HG03457 (cell line): ENCODE measurements at regions not wholly inside any gene's neighbourhood (a gene's known extent, or its start where the extent isn't known, plus 50 kb on each side); places are given as distances from the start of the nearest gene placed in this dataset.

ENCODE experiments used
- ATAC-seq: cut with Tn5 transposase; IDR thresholded peaks from one replicate; pipeline ENCODE4 v1.9.1; 2021; ENCODE audit warnings: moderate number of reproducible peaks; ENCODE audit not compliant: unreplicated experiment

DNA sequence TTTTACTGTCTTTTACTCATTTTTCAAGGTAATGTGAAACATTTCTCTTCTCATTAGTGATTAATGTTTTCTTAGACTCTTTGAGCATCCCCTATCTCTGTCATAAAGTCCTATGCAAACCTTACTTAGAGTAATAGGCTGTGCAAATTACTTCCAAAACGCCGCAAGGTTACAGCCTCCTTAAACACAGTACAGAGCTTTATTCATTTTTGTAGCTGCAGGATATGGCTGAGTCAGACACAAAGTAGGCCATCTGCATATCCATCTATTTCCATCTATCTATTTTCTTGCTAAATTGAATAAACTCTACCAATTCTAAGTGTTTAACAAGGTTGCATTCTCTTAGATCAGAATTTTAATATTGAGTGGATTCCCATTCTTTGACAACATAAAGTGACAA, 335.6 kb upstream of the SLC16A7 start:
- ATAC-seq: no peak

DNA sequence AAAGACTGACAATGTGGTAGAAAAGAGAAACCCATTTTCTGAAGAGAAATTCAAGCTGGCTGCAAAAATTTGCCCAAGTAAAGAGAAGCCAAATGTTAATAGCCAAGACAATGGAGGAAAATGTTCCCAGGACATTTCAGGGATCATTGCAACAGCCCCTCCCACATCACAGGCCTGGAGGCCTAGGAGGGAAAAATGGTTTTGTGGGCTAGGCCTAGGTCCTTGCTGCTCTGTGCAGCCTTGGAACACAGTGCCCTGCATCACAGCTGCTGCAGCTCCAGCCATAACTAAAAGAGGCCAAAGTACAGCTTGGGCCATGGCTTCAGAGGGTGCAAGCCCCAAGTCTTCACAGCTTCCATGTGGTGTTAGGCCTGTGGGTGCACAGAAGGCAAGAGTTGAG, 332.4 kb upstream of the LRIG3 start:
- ATAC-seq: no peak

DNA sequence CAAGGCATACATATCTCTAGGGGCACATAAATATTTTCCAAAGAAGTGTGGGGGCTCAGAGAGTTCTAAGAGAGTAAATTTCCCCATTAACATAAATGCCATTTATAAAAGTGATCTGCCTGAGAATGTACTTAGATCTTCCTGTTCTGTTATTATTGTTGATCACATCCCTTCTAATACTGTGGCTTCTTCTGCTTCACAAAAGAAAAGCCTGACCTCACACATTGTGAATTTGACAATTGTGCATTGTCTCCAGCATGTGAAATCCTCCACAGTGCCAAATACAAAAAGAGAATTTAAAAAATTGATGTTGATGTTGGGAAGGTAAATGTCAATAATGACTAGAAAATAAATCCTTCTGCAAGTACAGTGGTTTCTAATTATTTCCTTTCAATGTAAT, 330.5 kb upstream of the LRIG3 start:
- ATAC-seq: no peak

DNA sequence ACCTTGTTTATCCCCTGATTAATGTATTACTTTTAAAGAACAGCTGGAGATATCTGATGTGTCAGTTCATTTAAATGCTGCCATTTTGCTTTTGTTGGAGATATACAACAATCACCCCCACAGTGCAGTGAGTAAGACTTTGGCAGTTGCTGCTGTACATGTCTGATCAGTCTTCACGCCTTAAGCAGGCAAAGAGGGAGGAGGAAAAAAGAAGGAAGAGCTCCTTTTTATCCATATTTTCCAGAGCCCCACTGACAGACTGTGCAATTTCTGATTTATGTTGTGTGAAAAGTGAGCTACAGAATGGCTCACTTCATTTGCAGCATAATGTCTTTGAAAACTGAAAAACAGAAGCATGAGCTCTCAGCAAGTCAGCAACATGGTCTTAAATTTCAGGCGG, 319.7 kb upstream of the LRIG3 start:
- no peak for ATAC-seq

DNA sequence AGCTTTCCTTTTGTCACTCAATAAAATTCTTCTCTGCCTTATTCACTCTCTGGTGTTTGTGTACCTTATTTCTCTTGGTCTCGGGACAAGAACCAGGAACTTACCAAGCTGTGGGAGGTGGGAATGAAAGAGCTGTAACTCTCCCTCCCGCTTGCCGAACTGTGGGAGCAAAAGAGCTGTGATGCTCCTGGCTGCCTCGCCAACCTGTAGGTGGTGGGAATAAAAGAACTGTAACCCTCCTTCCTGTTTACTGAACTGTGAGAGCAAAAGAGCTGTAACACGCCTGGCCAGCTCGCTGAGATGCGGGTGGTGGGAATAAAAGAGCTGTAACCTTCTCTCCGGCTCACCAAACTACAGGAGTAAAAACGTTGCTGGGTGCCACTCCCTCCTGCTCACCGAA, 314.1 kb upstream of the LRIG3 start:
- no peak for ATAC-seq

DNA sequence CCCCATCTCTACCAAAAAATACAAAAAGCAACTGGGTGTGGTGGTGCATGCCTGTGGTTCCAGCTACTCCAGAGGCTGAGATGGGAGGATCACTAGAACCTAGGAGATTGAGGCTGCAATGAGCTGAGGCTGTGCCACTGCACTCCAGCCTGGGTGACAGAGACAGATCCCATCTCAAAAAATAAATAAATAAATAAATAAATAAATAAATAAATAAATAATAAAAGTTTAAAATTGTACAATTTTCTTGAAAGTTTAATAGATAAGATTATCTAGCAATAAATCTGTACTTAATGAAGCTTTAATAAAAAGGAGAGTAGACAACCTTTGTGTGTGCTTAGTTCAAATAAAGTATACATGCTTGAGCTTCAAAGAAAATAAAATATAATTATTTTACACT, 310.0 kb upstream of the LRIG3 start:
- no peak for ATAC-seq

DNA sequence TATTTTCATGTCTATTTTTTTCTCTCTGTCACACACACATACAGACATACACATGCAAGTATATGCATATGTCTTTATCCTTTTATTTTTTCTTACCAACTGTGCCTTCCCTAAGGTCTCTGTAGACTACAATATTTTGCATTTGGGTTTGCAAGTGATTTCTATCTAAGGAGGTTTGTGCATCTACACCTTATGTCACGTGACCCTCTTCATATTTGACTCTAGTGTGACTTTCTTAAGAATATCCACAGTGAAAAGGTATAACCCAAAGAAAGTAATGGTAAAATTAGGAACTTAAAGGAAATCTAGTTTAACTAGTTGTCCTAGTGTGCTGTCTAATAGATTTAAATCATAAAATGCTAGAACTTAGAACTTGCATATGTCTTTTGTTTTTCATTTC, 298.8 kb upstream of the LRIG3 start:
- ATAC-seq: no peak

DNA sequence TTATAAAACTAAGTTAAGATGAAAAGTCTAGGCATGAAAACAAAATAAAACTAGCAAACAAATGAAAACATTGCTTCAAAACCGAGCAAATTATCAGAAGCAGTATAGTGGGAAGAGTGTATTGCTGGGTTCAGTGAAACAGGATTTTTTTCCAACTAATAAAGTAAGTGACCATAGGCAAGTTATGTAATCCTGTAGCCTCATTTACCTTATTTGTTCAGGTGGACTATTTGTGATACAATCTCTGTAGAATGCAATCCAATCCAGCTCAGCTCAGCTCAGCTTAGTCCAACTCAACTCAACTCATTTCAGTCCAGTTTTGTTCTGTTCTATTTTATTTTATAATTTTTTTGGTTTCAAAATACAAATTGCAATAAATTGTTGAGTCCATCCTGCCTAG, 276.7 kb upstream of the LRIG3 start:
- no peak for ATAC-seq

DNA sequence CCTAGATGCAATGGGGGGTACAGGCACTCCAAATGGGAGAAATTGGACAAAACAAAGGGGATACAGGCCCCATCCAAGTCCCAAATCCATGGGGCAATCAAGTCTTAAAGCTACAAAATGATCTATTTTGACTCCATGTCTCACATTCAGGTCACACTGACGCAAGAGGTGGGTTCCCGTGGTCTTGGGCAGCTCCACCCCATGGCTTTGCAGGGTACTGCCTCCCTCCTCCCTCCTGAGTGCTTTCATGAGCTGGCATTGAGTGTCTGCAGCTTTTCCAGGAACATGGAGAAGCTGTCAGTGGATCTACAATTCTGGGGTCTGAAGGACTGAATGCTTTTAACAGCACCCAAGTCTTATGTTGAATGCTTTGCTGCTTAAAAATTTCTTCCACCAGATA, 274.5 kb upstream of the LRIG3 start:
- no peak for ATAC-seq

DNA sequence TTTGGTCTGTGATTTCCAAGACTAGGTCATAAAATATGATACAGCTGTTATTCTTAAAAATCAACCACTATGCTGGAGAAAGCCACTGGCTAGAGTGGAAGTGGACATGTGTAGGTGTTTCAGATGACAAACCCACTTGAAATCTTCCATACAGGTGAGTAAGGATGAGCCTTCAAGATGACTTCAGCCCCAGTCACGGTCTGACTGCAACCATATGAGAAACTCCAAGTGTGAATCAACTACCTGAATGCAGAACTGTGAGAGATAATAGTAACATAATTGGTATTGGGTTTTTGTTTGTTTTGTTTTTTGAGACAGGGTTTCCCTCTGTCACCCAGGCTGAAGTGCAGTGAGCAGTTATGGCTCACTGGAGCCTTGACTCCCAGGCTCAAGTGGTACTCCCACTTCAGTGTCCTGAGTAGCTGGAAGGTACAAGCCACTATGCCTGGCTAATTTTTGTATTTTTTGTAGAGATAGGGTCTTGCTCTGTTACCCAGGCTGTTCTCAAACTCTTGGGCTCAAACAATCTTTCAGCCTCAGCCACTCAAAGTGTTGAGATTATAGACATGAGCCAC, 273.3 kb upstream of the LRIG3 start:
- ATAC-seq: no peak

DNA sequence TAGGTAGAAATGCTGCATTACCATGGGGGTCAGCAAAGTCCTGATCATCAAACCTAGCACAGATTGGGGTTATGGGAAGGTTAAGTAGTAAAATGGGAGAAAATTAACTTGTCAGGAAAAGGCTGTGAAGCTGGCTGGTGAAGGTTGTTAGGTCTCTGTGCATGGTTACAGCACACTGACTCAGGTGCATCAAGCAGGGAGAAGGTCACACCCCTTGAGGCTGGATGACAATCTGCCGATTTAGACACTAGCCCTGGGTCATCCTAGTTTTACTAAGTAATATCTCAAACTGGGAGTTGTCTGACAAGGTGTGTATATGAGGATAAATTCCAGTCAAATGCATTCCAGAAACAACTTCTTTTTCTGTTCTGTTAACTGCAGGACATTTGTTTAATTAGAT, 271.1 kb upstream of the LRIG3 start:
- no peak for ATAC-seq

DNA sequence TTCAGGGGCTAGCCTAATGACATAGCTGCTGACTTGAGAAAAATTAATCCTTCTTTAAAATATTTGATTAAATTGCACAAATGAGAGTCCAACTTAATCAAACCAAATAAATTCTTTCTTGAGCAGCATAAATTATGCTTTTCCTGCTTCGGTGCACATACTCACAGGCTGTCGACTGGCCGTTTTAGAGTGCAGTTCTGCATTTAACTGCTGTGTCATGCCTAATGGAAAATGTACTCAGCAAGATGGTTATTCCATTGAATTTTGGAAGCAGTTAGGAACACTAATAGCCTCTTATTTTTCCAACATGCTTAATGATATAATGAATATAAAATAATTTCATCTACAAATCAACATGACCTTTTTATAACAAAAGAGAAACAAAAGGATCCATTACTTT, 266.1 kb upstream of the LRIG3 start:
- no peak for ATAC-seq

DNA sequence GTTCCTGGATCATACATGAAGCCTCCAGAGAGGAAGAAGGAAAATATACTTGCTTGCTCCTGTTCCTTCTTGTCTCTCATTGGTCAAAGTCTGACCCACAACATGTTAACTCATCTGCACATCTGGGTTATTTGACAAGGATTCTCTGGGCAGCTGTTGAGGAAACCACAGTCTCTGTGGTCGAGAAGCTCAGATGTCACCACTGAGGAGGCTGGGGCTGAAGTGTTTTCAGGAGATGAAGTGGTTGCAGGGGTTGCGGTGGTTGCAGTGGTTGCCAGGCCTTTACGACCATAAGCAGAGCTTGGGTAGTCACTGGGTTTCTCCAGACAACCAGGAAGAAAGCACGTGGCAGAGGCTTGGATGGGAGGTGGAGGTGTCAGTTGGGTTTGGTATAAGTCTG, 265.0 kb upstream of the LRIG3 start:
- no peak for ATAC-seq

DNA sequence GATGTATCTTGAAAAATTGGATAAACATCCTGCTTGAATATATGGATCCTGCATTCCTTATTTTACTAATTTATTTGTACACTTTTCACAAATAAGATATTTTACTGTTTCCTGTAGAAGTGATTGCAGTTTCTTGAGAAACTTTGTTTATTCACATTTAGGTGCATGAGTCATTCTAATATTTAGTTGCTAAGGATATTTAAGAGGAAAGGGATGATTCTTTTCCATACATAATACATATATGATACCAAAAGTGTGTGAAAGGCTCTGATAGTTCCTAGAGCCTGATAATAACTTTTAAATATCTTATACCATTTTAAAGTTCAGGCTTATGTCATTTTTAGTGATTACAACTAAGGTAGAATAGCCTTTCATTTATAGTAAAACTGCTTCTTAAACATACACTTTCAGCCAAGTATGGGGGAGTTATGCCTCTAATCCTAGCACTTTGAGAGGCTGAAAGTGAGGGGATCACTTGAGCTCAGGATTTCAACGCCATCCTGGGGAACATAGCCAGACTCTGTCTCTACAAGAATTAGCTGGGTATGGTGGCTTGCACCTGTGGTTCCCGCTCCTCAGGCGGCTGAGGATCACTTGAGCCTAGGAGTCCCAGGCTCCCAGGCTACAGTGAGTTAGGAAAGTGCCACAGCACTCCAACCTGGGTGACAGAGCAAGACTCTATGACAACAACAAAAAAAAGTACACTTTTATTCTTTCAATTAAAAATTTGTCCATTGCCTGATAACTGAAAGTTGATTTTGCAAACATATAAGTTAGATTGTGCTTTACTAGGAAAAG, 262.6 kb upstream of the LRIG3 start:
- no peak for ATAC-seq

DNA sequence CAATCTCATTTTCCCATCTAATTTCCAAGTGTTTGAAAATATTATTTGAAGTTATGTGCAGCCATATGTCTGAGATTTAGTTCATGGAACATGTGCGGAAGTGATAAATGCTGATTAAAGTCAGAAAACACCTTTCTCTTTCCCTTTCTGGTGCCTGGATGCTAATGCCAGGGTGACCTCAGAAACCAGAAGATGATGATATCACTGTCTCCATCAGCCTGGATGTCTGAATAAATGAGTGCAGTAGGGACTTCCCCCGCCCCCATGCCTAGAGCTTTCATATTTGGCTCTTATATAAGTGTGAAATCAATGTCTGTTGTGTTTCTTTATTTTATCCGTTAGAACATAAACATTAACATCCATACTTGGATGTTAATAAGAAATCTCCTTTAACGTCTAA, 261.9 kb upstream of the LRIG3 start:
- no peak for ATAC-seq

DNA sequence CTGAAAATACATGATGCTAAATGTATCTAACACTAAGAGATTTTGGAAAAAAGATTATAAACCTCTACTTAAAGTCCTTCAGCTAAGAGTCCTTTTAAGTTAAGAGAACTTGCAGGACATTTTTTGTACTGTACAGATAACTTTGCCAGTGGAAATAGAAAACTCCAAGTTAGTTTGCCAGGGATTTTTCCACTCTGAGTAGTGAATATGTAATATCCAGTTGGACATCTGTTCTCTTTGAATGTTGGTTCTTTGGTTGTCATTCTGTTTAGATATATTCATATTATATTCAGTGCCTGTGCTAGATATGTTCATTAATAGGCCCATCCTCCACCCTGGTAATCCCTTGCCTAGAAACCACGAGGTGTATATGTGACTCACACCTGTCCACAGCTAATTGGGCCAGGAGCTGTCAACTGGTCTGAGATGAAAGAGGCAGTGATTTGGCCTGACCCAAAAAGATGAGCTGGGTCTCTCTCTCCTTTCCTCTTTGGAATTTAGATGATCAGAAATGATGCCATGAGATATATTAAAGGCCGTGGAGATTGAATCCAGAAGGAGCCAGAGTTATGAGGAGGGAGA, 261.0 kb upstream of the LRIG3 start:
- ATAC-seq: no peak

DNA sequence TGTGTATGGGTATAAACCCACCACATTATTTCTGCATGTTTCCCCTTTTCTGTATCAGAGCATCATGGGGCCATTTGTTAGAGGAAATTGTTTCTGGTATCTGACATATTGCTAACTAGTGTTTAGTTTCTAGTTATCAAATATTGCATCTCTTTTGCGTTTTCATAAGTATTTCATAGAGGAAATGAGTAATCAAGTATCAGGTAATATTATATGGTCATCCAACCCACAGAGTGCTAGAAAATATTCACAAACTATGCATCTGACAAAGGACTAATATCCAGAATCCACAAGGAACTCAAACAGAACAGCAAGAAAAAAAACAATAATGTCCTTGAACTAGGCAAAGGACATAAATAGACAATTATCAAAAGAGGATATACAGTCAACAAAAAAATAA, 258.9 kb upstream of the LRIG3 start:
- ATAC-seq: no peak

DNA sequence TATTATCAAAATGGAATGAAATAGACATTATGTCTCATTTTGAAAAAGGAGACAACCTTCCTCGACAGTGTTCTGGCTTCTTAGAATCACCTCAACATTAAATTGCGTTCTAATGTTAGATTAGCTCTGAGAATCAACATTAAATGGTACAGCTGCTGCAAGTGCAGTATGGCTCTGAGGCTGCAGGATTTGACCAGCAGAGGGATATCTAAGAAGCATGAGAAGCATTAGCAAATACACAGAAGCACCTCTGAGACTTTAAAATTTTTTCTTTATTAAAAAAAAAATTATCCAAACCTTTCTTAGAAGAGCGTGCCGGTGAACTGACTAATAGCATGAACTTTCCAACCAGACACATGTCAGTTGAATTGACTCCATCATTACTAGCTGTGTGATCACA, 253.4 kb upstream of the LRIG3 start:
- no peak for ATAC-seq

DNA sequence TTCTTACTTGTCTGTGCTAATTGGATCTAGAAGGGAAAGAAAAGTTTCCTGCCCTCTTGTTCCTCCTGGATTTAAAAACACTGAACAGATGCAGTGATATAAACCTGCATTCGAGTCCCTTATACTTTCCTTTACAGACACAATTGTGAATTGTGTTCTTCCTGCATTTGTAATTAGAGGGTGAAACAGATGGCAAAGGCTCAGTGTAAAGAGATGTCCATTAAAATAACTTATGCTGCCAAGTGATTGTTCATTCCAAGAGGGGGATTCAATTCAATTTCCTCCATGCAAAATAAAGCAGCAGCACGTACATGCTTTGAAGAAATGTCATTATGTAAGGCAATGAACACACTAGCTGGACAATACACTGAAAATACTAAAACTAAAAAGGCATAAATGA, 248.3 kb upstream of the LRIG3 start:
- ATAC-seq: no peak

DNA sequence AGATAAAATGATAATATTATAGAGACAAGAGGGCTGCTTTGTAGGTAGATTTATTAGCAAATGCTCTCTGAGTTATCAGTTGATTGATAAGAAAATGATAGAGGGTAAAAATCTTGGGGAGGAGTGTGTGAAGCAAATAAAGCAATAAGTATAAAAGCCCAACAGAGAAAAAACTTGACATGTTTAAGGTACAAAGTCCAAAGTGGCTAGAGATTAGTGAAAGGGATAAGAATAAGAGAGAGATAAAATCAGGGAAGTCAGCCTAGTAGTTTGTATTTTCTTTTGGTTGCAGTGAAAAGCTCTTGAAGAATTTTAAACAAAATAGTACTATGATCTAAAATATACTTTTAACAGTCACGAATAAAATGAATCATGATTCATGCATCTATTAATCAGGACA, 246.2 kb upstream of the LRIG3 start:
- ATAC-seq: no peak

DNA sequence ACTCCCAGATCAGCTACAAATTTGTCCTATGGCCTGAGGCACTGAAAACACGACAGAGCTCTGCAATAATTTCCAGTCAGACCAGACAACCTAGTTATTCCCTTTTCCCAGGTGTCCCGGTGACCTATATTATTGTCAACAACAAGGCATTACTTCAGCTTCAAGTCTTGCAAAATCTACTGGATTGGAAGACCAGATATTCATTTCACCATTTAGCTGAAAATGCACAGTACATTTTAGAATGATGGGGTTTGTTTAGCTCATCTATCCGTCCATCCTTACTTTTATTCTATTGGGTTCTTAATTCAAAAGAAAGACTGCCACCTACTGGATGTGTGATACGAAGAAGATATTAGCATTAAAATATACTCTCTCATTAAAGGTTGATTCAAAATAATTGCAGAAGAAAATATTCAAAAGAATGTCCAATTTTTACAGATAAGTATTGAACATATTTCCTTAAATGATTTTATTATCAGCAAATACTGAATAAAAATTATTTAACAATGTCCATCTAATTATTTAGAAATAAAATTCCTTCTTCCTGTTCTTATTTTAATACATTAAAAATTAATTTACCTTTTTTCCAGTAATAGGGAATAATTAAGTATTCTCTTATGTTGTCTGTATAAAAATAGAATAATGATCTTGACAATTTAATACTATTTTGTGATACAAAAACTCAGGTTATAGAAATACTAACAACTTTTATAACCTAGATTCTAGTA, 244.9 kb upstream of the LRIG3 start:
- no peak for ATAC-seq

DNA sequence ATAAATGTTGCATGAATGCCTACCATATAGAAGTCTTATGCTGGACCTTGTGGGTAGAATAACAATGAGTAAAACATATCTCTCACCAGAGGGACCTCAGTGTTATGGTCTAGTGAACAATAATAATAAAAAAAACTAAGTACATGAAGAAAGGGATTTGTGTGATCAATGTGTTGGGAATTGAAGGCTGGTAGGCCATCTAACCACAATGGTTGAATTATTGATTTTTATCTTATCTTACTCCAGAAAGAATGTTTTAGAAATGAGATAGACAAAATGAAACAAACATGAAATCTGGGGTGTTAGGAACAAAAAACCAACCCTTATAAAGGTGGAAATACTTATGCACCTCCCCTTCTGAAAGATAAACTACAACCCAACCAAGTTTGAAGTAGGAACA, 243.9 kb upstream of the LRIG3 start:
- ATAC-seq: no peak
